Left ventricle myocardium inferior (tissue), 1 donor: ENCODE measurements at regions not wholly inside any gene's neighbourhood (a gene's known extent, or its start where the extent isn't known, plus 50 kb on each side); places are given as distances from the start of the nearest gene placed in this dataset.

ENCODE experiments used
- DNase-seq: peaks from one replicate; pipeline ENCODE4 v3.0.0-alpha.2; 2020
- H3K27ac ChIP-seq: fragments of 200-600 bp; replicated peaks from 2 replicates; pipeline ENCODE4 v1.8.0; 2021
- H3K27me3 ChIP-seq: fragments of 200-600 bp; 2 replicates; pipeline ENCODE4 v1.8.0; 2021; ENCODE audit warnings: low read depth
- H3K36me3 ChIP-seq: fragments of 200-600 bp; 2 replicates; pipeline ENCODE4 v1.8.0; 2021
- H3K4me1 ChIP-seq: fragments of 200-600 bp; 2 replicates; pipeline ENCODE4 v1.8.0; 2021
- H3K4me3 ChIP-seq: fragments of 200-600 bp; 2 replicates; pipeline ENCODE4 v1.8.0; 2021; ENCODE audit warnings: mild to moderate bottlenecking, moderate library complexity
- H3K9me3 ChIP-seq: fragments of 200-600 bp; replicated peaks from 2 replicates; pipeline ENCODE4 v1.8.0; 2021
- CTCF ChIP-seq: fragments of 200-600 bp; IDR thresholded peaks from 2 replicates; pipeline ENCODE4 v1.8.0; 2021; ENCODE audit warnings: antibody characterized with exemption, mild to moderate bottlenecking, borderline replicate concordance
- intact Hi-C: fragments of 100-400 bp; cut with micrococcal nuclease; formaldehyde crosslinking; loops from one replicate; pipeline ENCODE4 v1.11.0; 2022
- donor health status: DM: no; HTN: yes; CAD: no; lungs with severe emphysema.

GRCh38 chr16:65301029-65301428, 179.2 kb upstream of the CDH11 start:
- Histone ChIP-seq H3K27ac (no peak overlapping the region), H3K9me3 (no peaks in the 10 kb centered on the region), H3K4me3 (no peak overlapping the region), H3K4me1 (peaks cover 9% of the 10 kb centered on the region), H3K36me3 (no peaks in the 10 kb centered on the region), H3K27me3 (no peaks in the 10 kb centered on the region)
- intact Hi-C loops: no loop called here
- TF ChIP-seq CTCF: no peak
- no peak for DNase-seq

- DNase-seq: no peak
- Histone ChIP-seq H3K27ac (no peak overlapping the region), H3K36me3 (no peaks in the 10 kb centered on the region), H3K4me3 (no peak overlapping the region), H3K9me3 (no peaks in the 10 kb centered on the region), H3K4me1 (peaks cover 4% of the 10 kb centered on the region), H3K27me3 (no peaks in the 10 kb centered on the region)
- TF ChIP-seq CTCF: no peak
- intact Hi-C loops: no loop called here
Observed at GRCh38 chr16:65297453-65297852, 175.6 kb upstream of the CDH11 start.

GRCh38 chr16:65295527-65295926, 173.7 kb upstream of the CDH11 start:
- H3K9me3 ChIP-seq: no peaks in the 10 kb centered on the region
- H3K4me3 ChIP-seq: no peak overlapping the region
- no peaks in the 10 kb centered on the region for H3K27me3 ChIP-seq
- H3K27ac ChIP-seq: no peak overlapping the region
- H3K36me3 ChIP-seq: no peaks in the 10 kb centered on the region
- no peak for DNase-seq
- peaks cover 4% of the 10 kb centered on the region for H3K4me1 ChIP-seq
- intact Hi-C loops: no loop called here
- no peak for TF ChIP-seq CTCF

GRCh38 chr16:65294708-65295107, 172.8 kb upstream of the CDH11 start:
- Histone ChIP-seq H3K36me3 (no peaks in the 10 kb centered on the region), H3K27me3 (no peaks in the 10 kb centered on the region), H3K4me3 (no peak overlapping the region), H3K4me1 (peaks cover 4% of the 10 kb centered on the region), H3K27ac (no peak overlapping the region), H3K9me3 (no peaks in the 10 kb centered on the region)
- TF ChIP-seq CTCF: no peak
- DNase-seq: no peak
- intact Hi-C loops: no loop called here

- TF ChIP-seq CTCF: no peak
- no peak for DNase-seq
- H3K27me3 ChIP-seq: no peaks in the 10 kb centered on the region
- no peaks in the 10 kb centered on the region for H3K36me3 ChIP-seq
- H3K4me1 ChIP-seq: peaks cover 4% of the 10 kb centered on the region
- H3K9me3 ChIP-seq: no peaks in the 10 kb centered on the region
- H3K4me3 ChIP-seq: no peak overlapping the region
- intact Hi-C loops: no loop called here
- H3K27ac ChIP-seq: no peak overlapping the region
Observed at GRCh38 chr16:65294165-65294564, 172.3 kb upstream of the CDH11 start.

GRCh38 chr16:65289022-65289421, 167.2 kb upstream of the CDH11 start:
- Histone ChIP-seq H3K4me3 (no peak overlapping the region), H3K4me1 (peaks cover 15% of the 10 kb centered on the region), H3K9me3 (no peaks in the 10 kb centered on the region), H3K27me3 (no peaks in the 10 kb centered on the region), H3K27ac (no peak overlapping the region), H3K36me3 (no peaks in the 10 kb centered on the region)
- no peak for TF ChIP-seq CTCF
- DNase-seq: no peak
- intact Hi-C loops: no loop called here
